ENCODE measurements at regions not wholly inside any gene's neighbourhood (a gene's known extent, or its start where the extent isn't known, plus 50 kb on each side); places are given as distances from the start of the nearest gene placed in this dataset.

- no peak for TF ChIP-seq MAFK (IDR thresholded peaks at IDR 0.05; ENCODE audit: low read depth, low read length)
Observed at GRCh38 chr18:69162649-69163048, 238.0 kb upstream of the DOK6 start (continued).

All from H1 (cell line).